ENCODE measurements at regions not wholly inside any gene's neighbourhood (a gene's known extent, or its start where the extent isn't known, plus 50 kb on each side); places are given as distances from the start of the nearest gene placed in this dataset.

GRCh38 chr12:108053512-108053911, 75.6 kb upstream of the WSCD2 start:
- H3K36me3 ChIP-seq (ENCODE audit: control insufficient read depth in 4 of 4, insufficient read depth in 3 of 4, low read depth in 1 of 4, low read length in 3 of 4), result no peaks in the 10 kb centered on the region
- peaks cover 0 to 8% (median 1%) of the 10 kb centered on the region in 4 donors for H3K27me3 ChIP-seq (ENCODE audit: control insufficient read depth in 4 of 4, insufficient read depth in 4 of 4, low read length in 3 of 4)
- 61% methylated on average over 3 of the region's 3 CpGs for WGBS
- DNase-seq (ENCODE audit: low spot score), result no peak
- H3K9me3 ChIP-seq (ENCODE audit: control insufficient read depth in 4 of 4, low read length in 3 of 4), result no peaks in the 10 kb centered on the region
- H3K27ac ChIP-seq (ENCODE audit: low read depth in 1 of 2, low read length in 2 of 2), result no peak overlapping the region
- TF ChIP-seq TAF1 (conservative IDR thresholded peaks at IDR 0.05) (no peak), MAX (IDR thresholded peaks at IDR 0.05) (no peak), FOXA2 (IDR thresholded peaks at IDR 0.05) (no peak), REST (IDR thresholded peaks at IDR 0.05) (no peak), NR2F2 (IDR thresholded peaks at IDR 0.05) (no peak), RAD21 (IDR thresholded peaks at IDR 0.05) (no peak), HNF4G (IDR thresholded peaks at IDR 0.05) (no peak), ATF3 (IDR thresholded peaks at IDR 0.05) (no peak), CTCF (IDR thresholded peaks at IDR 0.05; ENCODE audit: low read depth, low read length, missing input control) (no peak), HNF4A (conservative IDR thresholded peaks at IDR 0.05) (no peak), EGR1 (IDR thresholded peaks at IDR 0.05; ENCODE audit: low read depth in 2 of 2) (no peak), YY1 (IDR thresholded peaks at IDR 0.05) (no peak), FOXA1 (IDR thresholded peaks at IDR 0.05) (no peak), RXRA (IDR thresholded peaks at IDR 0.05) (no peak), ZBTB33 (IDR thresholded peaks at IDR 0.05) (no peak), SP1 (IDR thresholded peaks at IDR 0.05) (no peak), JUND (IDR thresholded peaks at IDR 0.05) (no peak), GABPA (IDR thresholded peaks at IDR 0.05 in 1 of 2, conservative IDR thresholded peaks at IDR 0.05 in 1 of 2) (no peak)
- no peak overlapping the region for H3K9ac ChIP-seq (ENCODE audit: low read depth in 1 of 2, low read length in 2 of 2)
- H3K4me3 ChIP-seq (ENCODE audit: low read depth in 1 of 3, low read length in 3 of 3), result no peak overlapping the region
- H3K4me1 ChIP-seq (ENCODE audit: control insufficient read depth in 4 of 4, insufficient read depth in 4 of 4, low read length in 3 of 4), result no peaks in the 10 kb centered on the region
